H9 (cell line): ENCODE measurements at regions not wholly inside any gene's neighbourhood (a gene's known extent, or its start where the extent isn't known, plus 50 kb on each side); places are given as distances from the start of the nearest gene placed in this dataset.
"Not testable (repeated sequence)": the region's sequence is repeated elsewhere in the genome, so short reads cannot be mapped to it uniquely, and the experiment has no call there.

Source experiments
- DNase-seq: peaks from one replicate; pipeline ENCODE4 v3.0.0-alpha.2; 2017
- H2AFZ ChIP-seq: one replicate; pipeline ENCODE4 v1.6.1; 2013; ENCODE audit warnings: mild to moderate bottlenecking, low read length, control low read depth, moderate library complexity
- H2AK5ac ChIP-seq: 2 replicates; pipeline ENCODE4 v1.6.1; 2013; ENCODE audit warnings: low read length, control low read depth, mixed read lengths; ENCODE audit not compliant: insufficient read length
- H2BK120ac ChIP-seq: one replicate; pipeline ENCODE4 v1.6.1; 2013; ENCODE audit warnings: low read depth, mild to moderate bottlenecking, low read length, control low read depth, inconsistent platforms; ENCODE audit not compliant: poor library complexity, severe bottlenecking
- H2BK12ac ChIP-seq: 2 replicates; pipeline ENCODE4 v1.6.1; 2013; ENCODE audit warnings: low read length, control low read depth, mixed read lengths, low read depth; ENCODE audit not compliant: insufficient read length
- H2BK15ac ChIP-seq: 2 replicates; pipeline ENCODE4 v1.6.1; 2013; ENCODE audit warnings: low read depth, low read length, control low read depth
- H2BK20ac ChIP-seq: one replicate; pipeline ENCODE4 v1.6.1; 2013; ENCODE audit warnings: low read depth, mild to moderate bottlenecking, low read length, control low read depth, inconsistent platforms; ENCODE audit not compliant: poor library complexity, severe bottlenecking
- H2BK5ac ChIP-seq: 2 replicates; pipeline ENCODE4 v1.6.1; 2013; ENCODE audit warnings: low read length, control low read depth, mixed read lengths; ENCODE audit not compliant: insufficient read length
- H3K14ac ChIP-seq: 2 replicates; pipeline ENCODE4 v1.6.1; 2013; ENCODE audit warnings: low read length, control low read depth; ENCODE audit not compliant: insufficient read depth
- H3K18ac ChIP-seq: 2 replicates; pipeline ENCODE4 v1.6.1; 2013; ENCODE audit warnings: low read depth, mild to moderate bottlenecking, mixed read lengths, low read length, control low read depth; ENCODE audit not compliant: insufficient read length
- H3K23ac ChIP-seq: 2 replicates; pipeline ENCODE4 v1.6.1; 2013; ENCODE audit warnings: low read length, control low read depth, mixed read lengths, low read depth; ENCODE audit not compliant: insufficient read length
- H3K23me2 ChIP-seq: 2 replicates; pipeline ENCODE4 v1.6.1; 2013; ENCODE audit warnings: low read depth, mild to moderate bottlenecking, mixed read lengths, low read length, control low read depth; ENCODE audit not compliant: insufficient read length, poor library complexity, severe bottlenecking
- H3K27ac ChIP-seq: 2 replicates; pipeline ENCODE4 v1.5.1; 2013; ENCODE audit warnings: low read length, control low read depth, mixed read lengths, low read depth; ENCODE audit not compliant: insufficient read length
- H3K27me3 ChIP-seq: 2 replicates; pipeline ENCODE4 v1.6.1; 2013; ENCODE audit warnings: low read length, control low read depth, inconsistent platforms; ENCODE audit not compliant: insufficient read depth
- H3K4ac ChIP-seq: 2 replicates; pipeline ENCODE4 v1.6.1; 2013; ENCODE audit warnings: low read depth, mild to moderate bottlenecking, control low read depth, inconsistent platforms, low read length, moderate library complexity
- H3K4me1 ChIP-seq: 2 replicates; pipeline ENCODE4 v1.6.1; 2013; ENCODE audit warnings: low read length, control low read depth, inconsistent platforms; ENCODE audit not compliant: insufficient read depth
- H3K4me2 ChIP-seq: 2 replicates; pipeline ENCODE4 v1.6.1; 2013; ENCODE audit warnings: low read length, control low read depth, mixed read lengths; ENCODE audit not compliant: insufficient read length, insufficient read depth
- H3K56ac ChIP-seq: 2 replicates; pipeline ENCODE4 v1.6.1; 2013; ENCODE audit warnings: low read depth, mild to moderate bottlenecking, mixed read lengths, low read length, control low read depth; ENCODE audit not compliant: insufficient read length
- H3K79me1 ChIP-seq: 2 replicates; pipeline ENCODE4 v1.6.1; 2013; ENCODE audit warnings: low read depth, mild to moderate bottlenecking, moderate library complexity, low read length, control low read depth, inconsistent platforms; ENCODE audit not compliant: insufficient read depth, poor library complexity, severe bottlenecking
- H3K79me2 ChIP-seq: 2 replicates; pipeline ENCODE4 v1.6.1; 2013; ENCODE audit warnings: low read length, control low read depth, inconsistent platforms; ENCODE audit not compliant: insufficient read depth
- H3K9ac ChIP-seq: 2 replicates; pipeline ENCODE4 v1.6.1; 2013; ENCODE audit warnings: low read length, control low read depth, mixed read lengths; ENCODE audit not compliant: insufficient read length; ENCODE audit errors: extremely low read depth
- H3K9me3 ChIP-seq: one replicate; pipeline ENCODE4 v1.6.1; 2013; ENCODE audit warnings: low read depth, low read length, inconsistent platforms; ENCODE audit not compliant: control insufficient read depth
- H3T11ph ChIP-seq: one replicate; pipeline ENCODE4 v1.6.1; 2013; ENCODE audit warnings: mild to moderate bottlenecking, low read length, control low read depth, inconsistent platforms
- H4K20me1 ChIP-seq: one replicate; pipeline ENCODE4 v1.6.1; 2013; ENCODE audit not compliant: control insufficient read depth, insufficient read length, insufficient read depth
- H4K5ac ChIP-seq: 2 replicates; pipeline ENCODE4 v1.6.1; 2013; ENCODE audit warnings: low read depth, mild to moderate bottlenecking, mixed read lengths, low read length, control low read depth; ENCODE audit not compliant: insufficient read length
- H4K8ac ChIP-seq: replicated peaks from 2 replicates; pipeline ENCODE4 v1.6.1; 2013; ENCODE audit warnings: low read length, control low read depth, mixed read lengths, low read depth; ENCODE audit not compliant: insufficient read length
- H4K91ac ChIP-seq: 2 replicates; pipeline ENCODE4 v1.6.1; 2013; ENCODE audit warnings: low read depth, mild to moderate bottlenecking, moderate library complexity, mixed read lengths, low read length, control low read depth; ENCODE audit not compliant: insufficient read length
- H3K27ac Mint-ChIP-seq, 3 experiments: 2 replicates in 2 of 3; 3 replicates in 1 of 3; pipeline ENCODE4 v1.8.0; 2020 to 2021; ENCODE audit warnings: mixed read lengths in 3 of 3, mild to moderate bottlenecking in 1 of 3, moderate library complexity in 1 of 3
- H3K27me3 Mint-ChIP-seq: 2 replicates; pipeline ENCODE4 v1.8.0; 2021; ENCODE audit warnings: low read depth, mild to moderate bottlenecking, moderate library complexity, mixed read lengths
- H3K36me3 Mint-ChIP-seq, 3 experiments: 2 replicates in 2 of 3; 3 replicates in 1 of 3; pipeline ENCODE4 v1.8.0; 2020 to 2021; ENCODE audit warnings: low read depth in 3 of 3, mixed read lengths in 3 of 3; ENCODE audit not compliant: insufficient read depth in 1 of 3
- H3K4me1 Mint-ChIP-seq, 2 experiments: 2 replicates each; pipeline ENCODE4 v1.8.0; 2020; ENCODE audit warnings: mixed read lengths in 2 of 2
- H3K4me3 Mint-ChIP-seq, 2 experiments: 2 replicates in 1 of 2; 3 replicates in 1 of 2; pipeline ENCODE4 v1.8.0; 2020 to 2021; ENCODE audit warnings: mild to moderate bottlenecking in 2 of 2, mixed read lengths in 2 of 2, moderate library complexity in 1 of 2
- H3K9me3 Mint-ChIP-seq, 2 experiments: 2 replicates in 1 of 2; 3 replicates in 1 of 2; pipeline ENCODE4 v1.8.0; 2020; ENCODE audit warnings: mild to moderate bottlenecking in 2 of 2, mixed read lengths in 2 of 2, moderate library complexity in 1 of 2
- WGBS: extraction: QIAGEN DNeasy Blood & Tissue Kit; methylation state at CpG from one replicate; pipeline ENCODE4 v1.1.7; 2013; ENCODE audit warnings: missing lambda C conversion rate, low lambda C conversion rate, mixed read lengths; ENCODE audit not compliant: insufficient read length; ENCODE audit errors: extremely low coverage; 5-methylcytosine and 5-hydroxymethylcytosine counted together

GRCh38 chr16:16570874-16571273 is 191.9 kb downstream of the NPIPA7 start:
- not testable (repeated sequence) for H3K36me3 Mint-ChIP-seq, H3K79me1 ChIP-seq, H2BK5ac ChIP-seq, H2BK15ac ChIP-seq, H3K14ac ChIP-seq, H3K27me3 ChIP-seq, H2BK20ac ChIP-seq, H4K91ac ChIP-seq, H3K9ac ChIP-seq, H3K56ac ChIP-seq, H3K4me1 ChIP-seq, H3K23me2 ChIP-seq, H2BK12ac ChIP-seq, H3K9me3 ChIP-seq, H3K4me3 Mint-ChIP-seq, H2AK5ac ChIP-seq, H3K9me3 Mint-ChIP-seq, H3K4me1 Mint-ChIP-seq, H3K23ac ChIP-seq, H4K8ac ChIP-seq, H3K27ac ChIP-seq, DNase-seq, H2BK120ac ChIP-seq, H4K20me1 ChIP-seq, H3K79me2 ChIP-seq, H3K27me3 Mint-ChIP-seq, H3T11ph ChIP-seq, H3K18ac ChIP-seq, H3K27ac Mint-ChIP-seq, H4K5ac ChIP-seq, H3K4ac ChIP-seq, H2AFZ ChIP-seq, H3K4me2 ChIP-seq
- WGBS: no CpG with 5 or more reads among the region's 2 CpGs

- not testable (repeated sequence) for H3K4me1 ChIP-seq, H2AFZ ChIP-seq, H4K20me1 ChIP-seq, H3K27me3 Mint-ChIP-seq, H3K27ac ChIP-seq, H4K91ac ChIP-seq, H2BK12ac ChIP-seq, H2BK15ac ChIP-seq, H3K9me3 Mint-ChIP-seq, H3K4me2 ChIP-seq, H3K79me2 ChIP-seq, H4K8ac ChIP-seq, H3K4ac ChIP-seq, H3K36me3 Mint-ChIP-seq, H3K4me1 Mint-ChIP-seq, H3K23ac ChIP-seq, H3K27ac Mint-ChIP-seq, H3K9ac ChIP-seq, H3K56ac ChIP-seq, H3T11ph ChIP-seq, DNase-seq, H3K23me2 ChIP-seq, H2BK120ac ChIP-seq, H3K9me3 ChIP-seq, H3K79me1 ChIP-seq, H3K4me3 Mint-ChIP-seq, H3K14ac ChIP-seq, H2BK5ac ChIP-seq, H3K27me3 ChIP-seq, H2BK20ac ChIP-seq, H3K18ac ChIP-seq, H2AK5ac ChIP-seq, H4K5ac ChIP-seq
- WGBS: no CpG with 5 or more reads among the region's 10 CpGs
Measured at GRCh38 chr16:16572130-16572774, 193.3 kb downstream of the NPIPA7 start.
